IPS-11a (cell line): ENCODE measurements at regions not wholly inside any gene's neighbourhood (a gene's known extent, or its start where the extent isn't known, plus 50 kb on each side); places are given as distances from the start of the nearest gene placed in this dataset.

Experiments
- H3K4me3 ChIP-seq: one replicate; pipeline ENCODE4 v1.5.1; 2013; ENCODE audit warnings: low read depth, low read length, control low read depth

- H3K4me3 ChIP-seq = no peak overlapping the region
Measured at GRCh38 chr2:41621563-41621962, 426.3 kb upstream of the PKDCC start.

DNA sequence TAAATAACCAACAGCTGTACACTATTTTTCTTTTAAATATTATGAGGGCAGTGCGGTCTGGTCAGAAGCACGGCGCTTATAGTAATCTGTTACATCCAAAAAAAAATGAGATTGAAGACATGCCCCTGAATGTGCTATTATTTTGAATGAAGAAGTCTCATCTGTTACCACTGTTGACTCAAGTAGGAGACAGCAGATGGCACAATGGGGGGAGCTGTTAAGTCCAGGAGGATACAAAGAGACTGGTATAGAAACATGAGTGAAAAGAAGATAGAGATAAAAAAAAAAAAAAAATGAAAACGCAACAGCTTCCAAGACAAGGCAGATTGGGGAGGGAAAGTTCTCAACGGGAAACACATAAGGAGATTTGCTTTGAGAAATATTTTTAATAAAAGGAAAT is 425.5 kb upstream of the PKDCC start:
- H3K4me3 ChIP-seq = no peak overlapping the region

DNA sequence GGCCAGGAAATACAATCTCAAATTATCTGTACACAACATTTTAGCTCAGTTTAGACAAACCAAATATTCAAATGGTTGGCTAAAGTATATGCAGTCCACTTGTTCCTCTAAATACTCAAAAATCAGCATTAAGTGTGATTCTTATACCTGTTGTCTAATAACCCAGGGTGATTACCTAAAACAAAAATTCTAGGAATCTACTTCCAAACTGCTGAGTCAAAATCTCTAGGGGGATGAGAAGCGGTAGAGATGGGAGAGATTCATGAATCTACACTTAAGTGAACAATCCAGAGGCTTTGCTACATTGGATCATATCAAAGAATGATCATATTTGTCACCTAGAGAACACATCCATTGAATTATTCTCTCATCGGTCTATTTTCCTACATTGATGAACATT is 420.9 kb upstream of the PKDCC start:
- H3K4me3 ChIP-seq = no peak overlapping the region

GRCh38 chr2:41634686-41635085 is 413.1 kb upstream of the PKDCC start:
- no peak overlapping the region for H3K4me3 ChIP-seq

GRCh38 chr2:41644936-41645335 is 402.9 kb upstream of the PKDCC start:
- no peak overlapping the region for H3K4me3 ChIP-seq

DNA sequence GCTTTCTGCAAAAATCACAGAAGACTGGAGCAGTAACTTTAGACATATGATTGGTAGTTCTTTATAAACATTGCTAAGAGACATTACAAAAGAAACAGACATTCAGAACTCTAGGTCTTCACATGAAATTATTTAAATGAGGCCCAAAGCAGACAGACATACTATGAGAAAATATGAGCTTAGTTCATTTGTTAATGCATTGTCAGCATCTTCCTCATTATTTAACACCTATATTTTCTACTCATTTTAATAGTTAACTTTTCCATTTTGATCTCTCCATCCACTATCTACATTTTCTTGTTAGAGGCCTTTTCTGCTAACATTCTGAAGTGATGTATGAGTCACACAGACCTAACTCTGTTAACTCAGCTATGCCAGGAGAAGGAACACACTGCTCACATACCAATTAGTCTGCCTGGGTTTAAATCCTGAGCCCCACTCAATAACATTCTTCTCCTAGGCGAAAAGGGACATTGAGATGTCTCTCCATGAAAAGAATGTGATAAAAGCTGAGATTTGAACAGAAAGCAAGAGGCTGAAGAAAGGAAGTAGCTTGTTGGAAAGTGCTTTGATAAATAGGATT is 400.3 kb upstream of the PKDCC start:
- H3K4me3 ChIP-seq = no peak overlapping the region

DNA sequence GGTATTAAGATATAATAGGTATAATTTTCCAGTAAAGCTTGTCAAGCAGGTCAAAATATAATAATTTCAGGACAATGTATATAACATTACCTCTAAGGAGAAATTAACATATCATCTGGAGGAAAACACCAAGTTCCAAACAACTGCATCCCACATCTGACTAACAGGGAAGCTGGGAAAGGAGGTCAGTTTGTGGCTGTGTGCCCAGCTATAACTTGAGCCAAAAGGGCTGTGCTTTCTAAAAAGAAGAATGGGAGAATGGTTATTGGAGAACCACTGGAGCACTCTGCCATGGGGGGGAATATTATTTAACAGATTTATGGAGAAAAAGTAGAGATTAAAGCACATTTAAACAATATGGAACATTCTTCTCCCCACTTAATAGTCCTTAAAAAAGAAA is 390.6 kb upstream of the PKDCC start:
- no peak overlapping the region for H3K4me3 ChIP-seq

- H3K4me3 ChIP-seq = no peak overlapping the region
Measured at GRCh38 chr2:41659758-41660157, 388.1 kb upstream of the PKDCC start.

- no peak overlapping the region for H3K4me3 ChIP-seq
Measured at GRCh38 chr2:41662461-41662860, 385.4 kb upstream of the PKDCC start.

DNA sequence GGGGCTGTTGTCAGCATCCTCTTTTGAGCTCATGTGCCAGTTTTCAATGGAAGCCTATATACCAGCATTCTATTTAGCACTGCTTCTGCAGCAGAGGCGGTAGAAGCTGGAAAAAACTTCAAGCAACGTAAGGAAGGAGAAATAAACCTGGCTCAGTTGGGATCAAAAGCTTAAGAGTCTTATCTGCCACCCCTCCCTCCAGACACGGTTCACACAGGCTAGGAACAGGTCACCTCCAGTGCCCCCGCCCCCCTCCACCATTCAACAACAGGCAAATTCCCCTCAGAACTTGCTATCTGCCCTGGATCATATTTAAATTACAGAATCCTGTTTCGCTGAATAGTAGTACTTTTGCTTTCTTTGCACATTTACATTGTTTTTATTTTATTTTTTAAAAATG is 384.8 kb upstream of the PKDCC start:
- H3K4me3 ChIP-seq = no peak overlapping the region

- H3K4me3 ChIP-seq = no peak overlapping the region
Measured at GRCh38 chr2:41668529-41668928, 379.3 kb upstream of the PKDCC start.

GRCh38 chr2:41678639-41679038 is 369.2 kb upstream of the PKDCC start:
- no peak overlapping the region for H3K4me3 ChIP-seq

DNA sequence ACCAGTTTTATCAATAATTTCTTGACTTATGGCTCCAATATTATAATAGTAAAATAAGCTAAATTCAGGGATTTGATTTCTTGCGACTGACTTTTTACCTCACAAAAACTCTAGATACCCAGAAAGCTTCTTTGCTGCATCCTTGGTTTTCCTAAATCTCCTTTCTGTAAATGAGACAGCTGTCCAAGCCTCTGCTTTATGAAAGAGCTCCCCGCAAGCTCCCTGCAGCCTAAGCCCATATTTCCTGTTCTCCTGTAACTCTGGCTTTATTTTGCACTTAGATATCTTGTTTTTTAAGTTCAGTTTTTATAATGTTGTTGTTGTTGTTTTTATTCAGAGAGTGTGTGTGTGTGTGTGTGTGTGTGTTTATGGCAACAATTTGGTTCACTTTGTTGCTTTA is 361.7 kb upstream of the PKDCC start:
- no peak overlapping the region for H3K4me3 ChIP-seq

DNA sequence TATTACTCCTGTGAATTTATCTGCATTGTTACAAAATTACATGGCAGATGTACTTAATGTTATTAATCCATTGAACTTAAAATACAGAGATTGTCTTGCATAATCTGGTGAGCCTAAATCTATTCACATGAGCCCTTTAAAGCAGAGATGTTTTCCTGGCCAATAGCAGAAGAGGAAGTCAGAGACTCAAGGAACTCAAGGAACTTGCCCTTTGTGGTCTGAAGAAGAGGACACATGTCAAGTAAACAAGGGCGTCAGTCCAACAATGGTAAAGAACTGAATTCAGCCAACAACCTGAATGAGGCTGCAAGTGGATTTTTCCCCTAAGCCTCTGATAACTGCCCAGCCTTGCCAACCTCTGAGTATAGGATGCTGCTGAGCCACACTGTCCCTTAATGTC is 356.3 kb upstream of the PKDCC start:
- H3K4me3 ChIP-seq = no peak overlapping the region

DNA sequence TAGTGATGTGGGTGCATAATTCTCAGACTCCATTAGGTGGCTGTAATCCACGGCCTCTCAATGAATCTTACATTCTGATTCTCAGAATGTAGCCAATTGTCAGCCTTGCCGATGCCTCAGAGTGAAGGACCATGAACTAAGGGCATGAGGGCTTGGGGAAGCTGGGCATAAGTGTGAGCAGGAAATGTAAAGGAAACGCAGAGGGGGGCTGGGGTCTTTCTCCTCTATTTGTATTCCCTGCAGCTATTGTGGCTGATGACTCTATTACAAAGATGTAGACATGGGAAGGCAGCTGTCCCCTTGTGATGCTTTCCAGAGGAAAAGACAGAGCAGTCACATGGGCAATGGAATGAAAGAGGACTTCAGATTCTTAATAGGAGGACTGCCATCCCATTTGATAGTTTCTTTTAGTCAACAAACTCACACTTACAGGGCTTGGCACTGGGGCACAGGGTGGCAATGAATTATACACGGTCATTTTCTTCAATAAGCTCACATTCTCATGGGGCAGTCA is 353.2 kb upstream of the PKDCC start:
- H3K4me3 ChIP-seq = no peak overlapping the region

- no peak overlapping the region for H3K4me3 ChIP-seq
Measured at GRCh38 chr2:41695198-41696113, 352.4 kb upstream of the PKDCC start.

DNA sequence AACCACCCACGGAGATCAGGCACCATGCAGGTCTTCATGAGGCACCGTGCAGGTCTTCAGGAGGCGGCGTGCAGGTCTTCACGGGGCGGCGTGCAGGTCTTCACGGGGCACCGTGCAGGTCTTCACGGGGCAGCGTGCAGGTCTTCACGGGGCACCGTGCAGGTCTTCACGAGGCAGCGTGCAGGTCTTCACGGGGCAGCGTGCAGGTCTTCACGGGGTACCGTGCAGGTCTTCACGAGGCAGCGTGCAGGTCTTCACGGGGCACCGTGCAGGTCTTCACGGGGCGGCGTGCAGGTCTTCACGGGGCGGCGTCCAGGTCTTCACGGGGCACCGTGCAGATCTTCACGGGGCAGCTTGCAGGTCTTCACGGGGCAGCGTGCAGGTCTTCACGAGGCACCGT is 350.4 kb upstream of the PKDCC start:
- no peak overlapping the region for H3K4me3 ChIP-seq

GRCh38 chr2:41698678-41699422 is 349.0 kb upstream of the PKDCC start:
- H3K4me3 ChIP-seq = no peak overlapping the region

GRCh38 chr2:41701231-41701630 is 346.6 kb upstream of the PKDCC start:
- H3K4me3 ChIP-seq = no peak overlapping the region

GRCh38 chr2:41703123-41703522 is 344.7 kb upstream of the PKDCC start:
- no peak overlapping the region for H3K4me3 ChIP-seq

DNA sequence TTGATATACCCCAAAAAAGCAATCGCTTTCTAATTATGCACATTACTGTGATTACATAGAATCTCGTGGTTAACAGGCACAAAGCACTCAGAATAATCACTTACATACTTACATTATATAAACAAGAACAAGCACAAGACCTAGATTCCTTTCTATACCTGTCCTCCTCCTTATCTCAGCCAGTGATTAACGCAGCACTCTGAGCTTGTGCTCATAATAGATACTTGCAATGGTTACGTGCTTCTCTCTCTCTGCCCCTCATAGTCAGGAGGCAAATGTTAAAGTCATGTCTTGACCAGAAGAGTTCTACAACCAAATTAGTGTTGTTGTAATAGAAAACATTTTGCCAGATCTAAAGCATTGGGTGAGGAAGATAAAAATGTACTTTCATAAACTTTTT is 342.2 kb upstream of the PKDCC start:
- no peak overlapping the region for H3K4me3 ChIP-seq

DNA sequence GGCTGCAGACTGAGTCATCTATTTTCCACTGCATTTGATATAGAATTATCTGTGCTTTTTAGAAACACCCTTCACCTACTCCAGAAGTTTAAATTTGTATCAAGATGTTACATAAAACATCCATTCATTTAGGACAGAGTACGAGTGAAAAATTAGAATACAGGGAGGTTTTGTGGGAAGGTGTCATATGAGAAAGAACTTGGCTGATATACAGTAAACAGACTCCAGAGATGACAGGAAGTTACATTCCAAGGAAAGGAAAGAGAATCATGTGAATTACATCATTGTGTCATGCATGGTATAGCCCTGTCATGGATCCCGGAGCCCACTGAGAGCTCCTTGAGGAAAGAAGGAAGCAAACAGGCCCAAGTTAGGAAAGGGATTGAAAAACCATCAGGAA is 341.5 kb upstream of the PKDCC start:
- no peak overlapping the region for H3K4me3 ChIP-seq
